ENCODE measurements at regions not wholly inside any gene's neighbourhood (a gene's known extent, or its start where the extent isn't known, plus 50 kb on each side); places are given as distances from the start of the nearest gene placed in this dataset.

DNA sequence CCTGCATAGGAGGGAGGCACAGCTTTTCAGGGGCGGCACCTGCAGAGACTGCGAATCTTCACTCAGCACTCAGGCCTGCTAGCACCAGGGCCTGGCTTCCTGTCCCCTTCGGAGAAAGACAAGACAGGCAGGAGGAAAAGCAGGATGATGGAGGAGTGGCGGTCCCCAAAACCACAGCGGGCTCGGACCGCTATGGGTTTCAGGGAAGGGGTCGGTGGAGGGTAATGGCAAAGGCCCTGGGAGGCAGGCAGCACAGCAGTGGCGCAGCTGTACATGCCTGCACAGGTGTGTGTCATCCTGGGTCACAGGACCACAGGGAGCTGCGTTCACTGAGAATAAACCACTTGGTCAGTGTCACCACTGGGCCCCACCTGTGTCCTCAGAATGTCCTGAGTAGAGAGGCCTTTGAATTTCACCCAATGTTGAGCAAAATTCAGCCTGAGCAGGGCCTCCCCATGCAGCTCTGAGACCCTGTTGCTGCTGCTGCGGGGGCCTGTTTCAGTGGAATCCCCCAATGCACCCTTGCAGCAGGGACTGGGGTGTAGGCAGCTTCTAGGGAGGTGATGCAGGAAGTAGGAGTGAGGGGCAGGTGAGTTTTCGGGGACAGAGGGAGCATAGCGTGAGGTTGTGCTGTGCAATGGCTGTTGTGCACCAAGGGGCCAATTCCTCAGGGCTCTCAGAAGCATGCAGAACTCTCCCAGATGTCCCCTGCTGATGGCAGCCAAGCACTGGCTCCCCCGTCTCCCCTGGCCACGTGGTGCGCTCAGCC, 90.6 kb upstream of the PPP2R2D start:
- no peak for DNase-seq

- no peak for DNase-seq
Observed at GRCh38 chr10:131810805-131811629, 89.8 kb upstream of the PPP2R2D start.

DNA sequence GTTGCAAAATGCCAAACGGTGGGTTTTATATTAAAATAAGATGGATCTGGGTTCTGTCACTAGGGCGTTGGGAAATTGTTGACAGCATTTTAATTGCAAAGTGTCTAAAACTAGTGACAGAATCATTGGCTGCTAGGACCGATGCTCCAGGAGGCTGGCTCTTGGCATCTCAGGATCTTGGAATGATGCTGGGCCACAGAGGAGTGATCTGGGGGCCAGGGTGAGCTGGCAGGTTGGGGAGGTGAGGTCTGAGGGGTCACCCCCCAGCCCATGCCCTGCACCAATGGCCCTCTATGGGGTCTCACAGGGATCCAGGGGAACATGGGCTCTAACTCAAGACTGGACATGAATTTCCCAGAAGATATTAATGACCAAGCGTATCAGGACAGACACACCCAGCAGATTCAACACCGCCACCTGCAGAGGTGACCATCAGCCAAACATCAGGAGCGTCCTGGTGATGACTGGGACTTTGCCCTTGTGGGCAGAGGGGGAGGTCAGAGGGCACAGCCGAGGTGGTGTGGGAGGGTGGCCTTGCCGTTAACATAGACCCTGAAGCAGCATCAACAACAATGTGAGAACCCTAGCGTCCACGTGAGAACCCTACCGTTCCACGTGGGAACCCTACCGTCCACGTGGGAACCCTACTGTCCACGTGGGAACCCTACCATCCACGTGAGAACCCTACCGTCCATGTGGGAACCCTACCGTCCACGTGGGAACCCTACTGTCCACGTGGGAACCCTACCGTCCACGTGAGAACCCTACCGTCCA, 89.0 kb upstream of the PPP2R2D start:
- no peak for DNase-seq

GRCh38 chr10:131812736-131813604, 87.8 kb upstream of the PPP2R2D start:
- DNase-seq: no peak

- DNase-seq: no peak
Observed at GRCh38 chr10:131814567-131815265, 86.1 kb upstream of the PPP2R2D start.

DNA sequence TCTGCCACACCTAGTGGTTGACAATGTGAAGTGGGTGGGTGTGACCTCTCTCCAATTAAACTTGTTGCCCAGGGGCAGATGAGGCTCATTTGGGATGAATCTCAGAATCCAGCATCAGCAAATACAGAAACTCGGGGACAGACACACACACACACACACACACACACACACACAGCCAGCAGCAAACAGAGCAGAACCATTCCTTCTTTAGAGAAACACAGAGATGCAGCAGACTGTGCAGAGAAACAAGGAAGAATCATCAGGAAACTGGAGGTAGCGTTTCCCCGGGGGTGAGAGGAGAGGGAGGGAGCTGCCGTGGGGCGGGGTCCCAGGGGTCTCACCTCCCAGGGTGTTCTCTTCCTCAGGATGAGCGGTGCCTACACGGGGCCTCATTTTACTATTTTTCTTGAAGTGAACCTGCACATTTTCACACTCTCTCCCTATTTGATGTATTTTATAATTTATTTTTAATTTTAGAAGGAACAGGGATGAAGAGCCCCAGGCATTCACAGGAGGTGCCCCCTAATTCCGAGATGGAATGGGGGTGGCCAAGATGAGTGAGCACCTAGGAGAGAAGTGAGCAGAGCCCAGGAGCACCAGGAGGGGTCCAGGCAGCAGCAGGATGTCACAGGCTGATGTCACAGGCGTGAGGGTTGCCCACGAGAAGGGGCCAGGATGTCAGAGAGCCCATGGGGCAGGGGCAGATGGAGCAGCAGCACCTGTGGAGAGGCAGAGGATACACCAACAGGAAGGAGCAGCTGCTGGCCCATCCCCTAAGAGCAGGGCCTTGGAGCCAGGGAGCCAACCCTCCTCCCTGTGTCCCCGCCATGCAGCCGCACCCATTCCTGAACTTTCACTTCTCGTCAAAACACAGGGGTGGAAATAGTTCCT, 85.3 kb upstream of the PPP2R2D start:
- no peak for DNase-seq

GRCh38 chr10:131816157-131816775, 84.5 kb upstream of the PPP2R2D start:
- DNase-seq: no peak

- DNase-seq: no peak
Observed at GRCh38 chr10:131816941-131817700, 83.7 kb upstream of the PPP2R2D start.

GRCh38 chr10:131817866-131818509, 82.8 kb upstream of the PPP2R2D start:
- DNase-seq: no peak

GRCh38 chr10:131818510-131819234, 82.1 kb upstream of the PPP2R2D start:
- no peak for DNase-seq

GRCh38 chr10:131819241-131820072, 81.4 kb upstream of the PPP2R2D start:
- no peak for DNase-seq

- no peak for DNase-seq
Observed at GRCh38 chr10:131820626-131821025, 80.2 kb upstream of the PPP2R2D start.

GRCh38 chr10:131821378-131822012, 79.3 kb upstream of the PPP2R2D start:
- DNase-seq: no peak

DNA sequence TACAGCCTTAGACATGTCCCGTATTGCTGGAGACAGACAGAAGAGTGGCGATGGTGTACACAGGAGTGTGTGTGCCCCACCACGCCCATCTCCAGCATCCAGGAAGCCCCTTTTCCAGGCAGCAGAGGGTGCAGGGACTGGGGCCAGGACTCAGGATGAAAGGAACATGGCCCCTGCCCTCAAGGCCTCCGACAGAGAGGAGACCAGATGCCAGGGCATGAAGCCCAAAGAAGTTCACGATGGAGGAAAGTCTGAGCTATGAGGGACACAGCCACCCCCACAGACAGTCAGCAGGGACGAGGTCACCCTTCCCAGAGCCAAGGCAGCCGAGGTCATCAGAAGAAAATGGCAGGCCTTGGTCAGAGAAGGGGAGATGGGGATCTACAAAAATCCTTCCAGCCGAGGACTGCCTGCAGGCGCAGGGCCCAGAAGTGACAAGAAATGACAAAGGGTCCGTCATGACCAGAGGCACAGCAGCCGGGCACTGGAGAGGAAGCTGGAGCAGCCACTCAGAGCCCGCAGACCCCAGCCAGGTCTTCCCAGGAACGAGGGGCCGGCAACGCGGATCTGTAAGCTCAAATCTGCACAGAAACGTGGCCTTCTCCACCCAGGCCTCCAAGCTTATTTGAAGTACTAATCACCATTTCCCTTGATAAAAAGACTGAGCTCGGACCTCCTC, 78.7 kb upstream of the PPP2R2D start:
- no peak for DNase-seq

- no peak for DNase-seq
Observed at GRCh38 chr10:131822692-131823245, 78.0 kb upstream of the PPP2R2D start.
